Karpas-422 (cell line): ENCODE measurements at regions not wholly inside any gene's neighbourhood (a gene's known extent, or its start where the extent isn't known, plus 50 kb on each side); places are given as distances from the start of the nearest gene placed in this dataset.

ENCODE experiments used
- DNase-seq: peaks from one replicate; pipeline ENCODE4 v3.0.0-alpha.2; 2015
- H2AFZ ChIP-seq: fragments of 200-600 bp; sonication (generic); 2 replicates; pipeline ENCODE4 v1.6.1; 2014; ENCODE audit warnings: antibody characterized with exemption, low read length, mixed read lengths
- H3K27ac ChIP-seq: fragments of 200-600 bp; sonication (generic); 2 replicates; pipeline ENCODE4 v1.5.1; 2014; ENCODE audit warnings: mild to moderate bottlenecking, low read length, moderate library complexity
- H3K27me3 ChIP-seq: fragments of 200-600 bp; sonication (generic); 2 replicates; pipeline ENCODE4 v1.6.1; 2014; ENCODE audit warnings: low read length, mixed read lengths
- H3K36me3 ChIP-seq: fragments of 200-600 bp; sonication (generic); 2 replicates; pipeline ENCODE4 v1.6.1; 2014; ENCODE audit warnings: low read length, mixed read lengths; ENCODE audit not compliant: insufficient read depth
- H3K4me1 ChIP-seq: fragments of 200-600 bp; sonication (generic); 2 replicates; pipeline ENCODE4 v1.6.1; 2014; ENCODE audit warnings: mild to moderate bottlenecking, low read length, mixed read lengths
- H3K4me2 ChIP-seq: fragments of 200-600 bp; sonication (generic); 2 replicates; pipeline ENCODE4 v1.6.1; 2014; ENCODE audit warnings: low read length, low read depth, mild to moderate bottlenecking; ENCODE audit not compliant: poor library complexity, severe bottlenecking
- H3K4me3 ChIP-seq: fragments of 200-600 bp; sonication (generic); 2 replicates; pipeline ENCODE4 v1.5.1; 2014; ENCODE audit warnings: mild to moderate bottlenecking, antibody characterized with exemption, low read length, mixed read lengths
- H3K79me2 ChIP-seq: fragments of 200-600 bp; sonication (generic); 2 replicates; pipeline ENCODE4 v1.6.1; 2014; ENCODE audit warnings: mild to moderate bottlenecking, low read length, mixed read lengths
- H3K9ac ChIP-seq: fragments of 200-600 bp; sonication (generic); 2 replicates; pipeline ENCODE4 v1.6.0; 2014; ENCODE audit warnings: low read length
- H3K9me2 ChIP-seq: fragments of 200-600 bp; sonication (generic), shearing (Covaris generic); replicated peaks from 2 replicates; pipeline ENCODE4 v1.6.0; 2014; ENCODE audit warnings: mild to moderate bottlenecking, low read length, moderate library complexity; ENCODE audit not compliant: insufficient read depth
- H3K9me3 ChIP-seq: fragments of 300-700, 200-600 bp; sonication (generic); 2 replicates; pipeline ENCODE4 v1.6.1; 2014; ENCODE audit warnings: low read length, mixed read lengths
- H4K20me1 ChIP-seq: fragments of 200-600 bp; sonication (generic); 2 replicates; pipeline ENCODE4 v1.6.1; 2014; ENCODE audit warnings: mild to moderate bottlenecking, antibody characterized with exemption, low read length, low read depth; ENCODE audit not compliant: insufficient read depth

DNA sequence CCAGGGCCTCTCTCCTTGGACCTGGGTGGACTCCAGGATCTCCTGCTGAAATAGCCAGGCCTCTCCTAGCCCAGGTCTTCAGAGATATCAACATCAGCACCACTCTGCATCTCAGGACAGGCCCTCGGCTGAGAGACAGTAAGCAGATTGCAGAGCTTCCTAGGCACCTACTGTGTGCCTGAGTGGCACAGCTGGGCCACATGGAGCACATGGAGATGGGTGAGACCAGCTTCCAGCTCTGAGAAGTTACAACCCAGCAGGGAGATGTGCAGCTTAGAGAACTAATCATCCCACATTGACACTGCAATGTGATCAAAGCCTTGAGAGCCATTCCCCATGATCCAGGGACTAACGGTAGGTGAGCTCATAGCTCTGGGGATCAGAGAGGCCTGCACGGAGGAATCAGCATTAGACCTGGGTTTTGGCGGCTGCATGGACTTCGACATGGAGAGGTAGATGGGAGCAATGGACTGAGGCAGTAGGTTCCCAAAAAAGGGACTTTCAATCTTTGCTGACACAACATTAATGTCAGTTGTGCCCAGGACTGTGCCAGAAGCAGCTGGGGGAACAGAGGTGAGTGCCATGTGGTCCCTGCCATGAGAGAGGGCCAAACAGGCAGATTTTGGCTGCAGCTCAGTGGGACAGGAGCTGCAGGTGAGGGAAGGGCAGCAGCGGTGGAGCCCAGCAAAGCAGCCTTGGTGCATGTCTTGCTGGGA, 76.0 kb upstream of the LEP start:
- no peak for DNase-seq
- no peaks in the 10 kb centered on the region for H3K27me3 ChIP-seq
- H3K36me3 ChIP-seq = no peaks in the 10 kb centered on the region
- H3K4me2 ChIP-seq = no peak overlapping the region
- H3K27ac ChIP-seq = no peak overlapping the region
- H2AFZ ChIP-seq = no peak overlapping the region
- no peaks in the 10 kb centered on the region for H3K9me2 ChIP-seq
- H4K20me1 ChIP-seq = peaks cover 2% of the 10 kb centered on the region; the same call in 1 of the 2 replicates
- no peaks in the 10 kb centered on the region for H3K9me3 ChIP-seq
- no peak overlapping the region for H3K4me3 ChIP-seq
- H3K9ac ChIP-seq = no peak overlapping the region
- no peaks in the 10 kb centered on the region for H3K79me2 ChIP-seq
- H3K4me1 ChIP-seq = peaks cover 11% of the 10 kb centered on the region; the same call in 1 of the 2 replicates

DNA sequence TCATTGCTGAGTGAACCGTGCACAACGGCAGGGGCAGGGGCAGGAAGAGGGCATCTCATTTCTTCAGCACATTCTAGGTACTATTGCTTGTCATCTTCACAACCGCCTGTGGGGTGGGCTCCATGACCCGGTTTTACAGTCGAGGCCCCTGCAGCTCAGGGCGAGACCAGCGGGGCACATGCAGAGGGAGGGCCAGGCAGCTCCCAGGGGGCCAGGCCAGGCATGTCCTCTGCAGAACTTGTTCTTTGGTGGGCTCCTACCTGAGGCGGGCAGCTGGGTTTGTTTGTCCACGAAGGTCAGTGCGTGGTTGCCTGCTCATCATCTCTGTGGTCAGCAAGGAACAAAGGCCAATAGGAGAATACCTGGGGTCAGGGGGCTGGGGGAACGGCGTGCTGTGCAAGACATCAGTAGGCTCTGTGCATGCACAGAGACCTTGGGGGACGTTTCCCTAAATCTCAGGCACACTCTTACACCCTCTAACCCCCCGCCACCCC, 75.1 kb upstream of the LEP start:
- Histone ChIP-seq H3K27me3 (no peaks in the 10 kb centered on the region), H3K9ac (no peak overlapping the region), H3K9me2 (no peaks in the 10 kb centered on the region), H3K79me2 (no peaks in the 10 kb centered on the region), H3K4me2 (no peak overlapping the region), H2AFZ (no peak overlapping the region), H3K9me3 (no peaks in the 10 kb centered on the region), H4K20me1 (peaks cover 10% of the 10 kb centered on the region; the same call in 1 of the 2 replicates), H3K4me3 (no peak overlapping the region), H3K27ac (no peak overlapping the region), H3K36me3 (no peaks in the 10 kb centered on the region), H3K4me1 (peaks cover 18% of the 10 kb centered on the region; the same call in 1 of the 2 replicates)
- no peak for DNase-seq

DNA sequence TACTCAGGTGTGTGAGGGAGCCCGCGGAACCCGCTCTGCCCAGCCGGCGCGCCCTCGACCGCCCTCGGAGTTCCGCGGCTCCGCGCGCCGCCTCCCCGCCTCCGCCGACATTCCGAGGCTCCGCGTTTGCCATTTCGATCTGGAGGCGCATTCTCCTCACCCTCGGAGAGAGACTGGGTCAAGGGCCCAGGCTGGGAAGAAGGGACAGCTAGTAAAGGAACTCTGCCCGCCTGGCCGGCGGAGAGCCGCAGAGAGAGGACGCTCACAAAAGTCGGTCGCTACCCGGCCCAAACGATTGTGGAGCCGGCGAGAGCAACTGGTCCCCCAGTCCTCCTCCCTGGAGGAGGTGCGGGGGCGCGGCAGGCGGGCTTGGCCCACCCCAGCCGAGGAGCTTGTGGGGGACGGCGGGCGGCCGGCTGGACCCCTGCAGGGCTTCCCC, 74.5 kb upstream of the LEP start:
- Histone ChIP-seq H3K9me3 (no peaks in the 10 kb centered on the region), H3K4me2 (no peak overlapping the region), H3K27me3 (no peaks in the 10 kb centered on the region), H3K27ac (no peak overlapping the region), H3K4me3 (no peak overlapping the region), H3K36me3 (no peaks in the 10 kb centered on the region), H3K4me1 (peaks cover 18% of the 10 kb centered on the region; the same call in 1 of the 2 replicates), H3K9me2 (no peaks in the 10 kb centered on the region), H4K20me1 (peaks cover 10% of the 10 kb centered on the region; the same call in 1 of the 2 replicates), H3K9ac (no peak overlapping the region), H2AFZ (no peak overlapping the region), H3K79me2 (no peaks in the 10 kb centered on the region)
- DNase-seq = no peak

DNA sequence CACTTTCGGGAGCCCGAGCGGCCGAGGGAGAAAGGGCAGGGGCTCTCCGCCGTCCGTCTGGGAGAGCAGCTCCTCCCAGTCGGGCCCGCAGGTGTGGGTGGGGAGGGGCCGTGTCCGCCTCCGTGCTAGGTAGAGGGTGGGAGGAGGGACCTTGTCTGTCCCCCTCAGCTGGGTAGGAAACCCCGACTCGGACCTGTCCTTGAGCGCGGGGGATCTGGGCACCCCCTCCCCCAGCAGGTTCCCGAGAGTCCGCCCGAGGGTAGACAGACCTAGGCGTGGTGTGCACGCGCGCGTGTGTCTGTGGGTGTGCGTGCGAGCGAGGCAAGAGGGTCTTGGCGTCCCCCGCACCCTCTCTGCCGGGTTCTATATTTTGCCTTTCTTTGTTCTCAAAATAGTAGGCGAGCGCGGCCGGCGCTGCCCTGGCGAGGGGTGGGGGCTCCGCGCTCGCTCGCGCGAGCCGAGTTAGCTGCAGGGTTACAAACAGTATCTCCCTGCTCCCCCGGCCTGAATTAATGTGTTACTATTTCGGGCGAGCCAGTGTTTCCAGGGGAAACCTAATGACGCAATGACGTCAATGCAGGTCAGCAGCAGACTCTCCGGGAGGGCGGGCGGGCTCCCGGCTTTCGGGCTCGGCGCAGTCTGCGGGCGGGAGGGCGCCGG, 73.9 kb upstream of the LEP start:
- H3K4me3 ChIP-seq = no peak overlapping the region
- H3K27me3 ChIP-seq = no peaks in the 10 kb centered on the region
- no peaks in the 10 kb centered on the region for H3K9me2 ChIP-seq
- H3K27ac ChIP-seq = no peak overlapping the region
- H3K36me3 ChIP-seq = no peaks in the 10 kb centered on the region
- peaks cover 18% of the 10 kb centered on the region; the same call in 1 of the 2 replicates for H3K4me1 ChIP-seq
- H3K9ac ChIP-seq = no peak overlapping the region
- H4K20me1 ChIP-seq = peaks cover 10% of the 10 kb centered on the region; the same call in 1 of the 2 replicates
- no peaks in the 10 kb centered on the region for H3K79me2 ChIP-seq
- H3K4me2 ChIP-seq = no peak overlapping the region
- no peak overlapping the region for H2AFZ ChIP-seq
- DNase-seq = no peak
- no peaks in the 10 kb centered on the region for H3K9me3 ChIP-seq

DNA sequence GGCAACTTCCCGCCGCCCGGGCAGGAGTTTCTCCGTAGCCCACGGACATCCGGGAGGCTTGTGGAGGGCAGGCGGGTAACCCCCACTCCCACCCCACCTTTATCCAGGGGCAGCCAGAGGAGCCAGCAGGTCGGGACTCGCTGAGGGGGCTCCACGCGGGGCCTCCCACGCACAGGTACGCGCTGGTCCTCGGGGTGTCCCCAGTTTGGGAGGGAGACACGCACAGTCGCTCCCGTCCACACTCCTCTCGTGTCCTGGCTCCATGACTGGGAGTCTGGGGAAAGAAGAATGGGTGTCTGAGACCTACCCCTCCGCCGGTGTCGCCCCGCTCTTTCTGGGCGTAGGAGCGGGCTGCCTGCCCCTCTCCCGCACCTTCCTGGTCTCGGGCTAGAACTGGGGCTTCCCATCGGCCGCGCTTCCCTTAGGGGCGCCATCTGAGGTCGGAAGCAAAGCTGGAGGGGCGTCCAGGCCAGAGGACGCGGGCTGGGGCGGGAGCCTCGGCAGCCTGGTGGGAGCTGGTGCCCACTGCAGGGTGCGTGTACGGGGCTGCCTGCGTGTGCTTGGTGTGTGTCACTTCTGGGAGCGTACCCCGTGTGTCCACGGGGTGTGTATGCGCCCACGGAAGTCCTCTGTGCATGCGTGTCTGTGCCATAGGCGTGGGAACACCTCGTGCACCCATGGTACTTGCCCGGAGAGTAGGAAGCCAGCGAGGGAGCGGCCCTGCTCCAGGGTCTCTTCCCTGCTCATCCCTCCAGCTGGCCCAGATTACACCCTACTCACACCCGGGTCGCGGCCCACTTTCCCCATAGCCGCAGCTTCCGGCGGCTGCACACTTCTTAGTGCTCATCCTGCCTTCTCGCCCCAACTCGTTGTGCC, 73.0 kb upstream of the LEP start:
- peaks cover 18% of the 10 kb centered on the region; the same call in 1 of the 2 replicates for H3K4me1 ChIP-seq
- H3K9ac ChIP-seq = no peak overlapping the region
- no peak overlapping the region for H3K4me2 ChIP-seq
- H3K27me3 ChIP-seq = no peaks in the 10 kb centered on the region
- no peaks in the 10 kb centered on the region for H3K79me2 ChIP-seq
- H4K20me1 ChIP-seq = peaks cover 10% of the 10 kb centered on the region; the same call in 1 of the 2 replicates
- no peaks in the 10 kb centered on the region for H3K36me3 ChIP-seq
- no peak for DNase-seq
- no peak overlapping the region for H2AFZ ChIP-seq
- no peaks in the 10 kb centered on the region for H3K9me2 ChIP-seq
- H3K27ac ChIP-seq = no peak overlapping the region
- no peak overlapping the region for H3K4me3 ChIP-seq
- H3K9me3 ChIP-seq = no peaks in the 10 kb centered on the region

DNA sequence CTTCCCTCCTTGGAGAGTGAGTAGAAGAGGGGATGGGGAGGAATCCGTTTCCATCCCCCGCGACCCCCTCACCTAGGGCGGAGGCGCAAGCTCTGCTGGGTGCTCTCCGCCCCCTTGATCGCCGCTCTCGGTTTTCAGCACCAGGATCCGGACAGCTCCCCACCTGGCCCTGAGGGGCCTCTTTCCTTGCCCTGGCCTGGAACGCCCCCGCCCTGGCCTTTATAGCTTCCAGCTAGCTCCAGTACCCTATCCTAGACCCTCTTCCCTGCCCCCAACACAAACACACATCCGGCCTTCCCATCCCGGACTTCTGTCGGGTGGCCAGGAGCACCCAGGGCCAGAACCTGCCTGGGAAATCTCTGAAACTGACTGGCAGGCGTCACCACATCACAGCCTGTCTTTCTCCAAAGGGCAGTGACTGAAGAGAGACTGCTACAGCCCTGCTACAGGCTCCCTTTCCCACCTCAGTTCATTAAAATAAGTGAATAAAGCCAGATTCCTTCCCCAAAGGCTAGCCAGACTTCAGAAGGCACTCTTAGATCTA, 72.3 kb upstream of the LEP start:
- no peak overlapping the region for H3K4me3 ChIP-seq
- H3K4me1 ChIP-seq = peaks cover 25% of the 10 kb centered on the region
- H3K9me2 ChIP-seq = no peaks in the 10 kb centered on the region
- no peak for DNase-seq
- H3K27me3 ChIP-seq = no peaks in the 10 kb centered on the region
- H3K4me2 ChIP-seq = no peak overlapping the region
- peaks cover 10% of the 10 kb centered on the region; the same call in 1 of the 2 replicates for H4K20me1 ChIP-seq
- H3K36me3 ChIP-seq = no peaks in the 10 kb centered on the region
- no peaks in the 10 kb centered on the region for H3K9me3 ChIP-seq
- H3K79me2 ChIP-seq = no peaks in the 10 kb centered on the region
- no peak overlapping the region for H3K9ac ChIP-seq
- no peak overlapping the region for H2AFZ ChIP-seq
- no peak overlapping the region for H3K27ac ChIP-seq

DNA sequence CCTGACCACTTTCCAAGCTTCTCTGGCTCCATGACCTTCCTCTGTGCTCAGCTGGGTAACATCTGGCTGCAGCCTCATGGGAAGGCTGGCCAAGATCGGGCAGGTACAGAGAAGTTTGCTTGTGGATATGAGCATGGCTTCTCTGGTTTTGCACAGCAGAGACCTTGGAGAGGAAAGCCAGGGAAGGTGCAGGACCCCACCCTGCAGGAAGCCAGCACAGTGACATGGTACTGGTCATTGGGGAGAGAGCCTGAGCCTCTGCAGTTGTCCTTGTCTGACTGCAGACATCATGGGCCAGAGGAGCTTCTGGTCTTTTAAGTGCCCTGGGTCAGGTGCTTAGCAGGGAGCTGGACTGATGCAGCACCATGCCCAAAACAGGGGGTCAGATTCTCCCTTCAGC, 70.6 kb upstream of the LEP start:
- no peak for DNase-seq
- no peaks in the 10 kb centered on the region for H3K79me2 ChIP-seq
- H3K4me2 ChIP-seq = no peak overlapping the region
- H3K36me3 ChIP-seq = no peaks in the 10 kb centered on the region
- H3K27me3 ChIP-seq = no peaks in the 10 kb centered on the region; the same call in 1 of the 2 replicates
- no peak overlapping the region for H2AFZ ChIP-seq
- H3K9me3 ChIP-seq = no peaks in the 10 kb centered on the region
- H3K9ac ChIP-seq = no peak overlapping the region
- peaks cover 39% of the 10 kb centered on the region for H3K4me1 ChIP-seq
- H3K9me2 ChIP-seq = no peaks in the 10 kb centered on the region
- no peak overlapping the region for H3K27ac ChIP-seq
- H4K20me1 ChIP-seq = peaks cover 10% of the 10 kb centered on the region; the same call in 1 of the 2 replicates
- no peak overlapping the region for H3K4me3 ChIP-seq
